Nucleus accumbens (tissue), 56 donors: ENCODE measurements at regions not wholly inside any gene's neighbourhood (a gene's known extent, or its start where the extent isn't known, plus 50 kb on each side); places are given as distances from the start of the nearest gene placed in this dataset.

ENCODE experiments used
- DNase-seq, 56 donors: peaks; one replicate each; lab custom pipeline; 2025; lab: John Stamatoyannopoulos, UW

DNA sequence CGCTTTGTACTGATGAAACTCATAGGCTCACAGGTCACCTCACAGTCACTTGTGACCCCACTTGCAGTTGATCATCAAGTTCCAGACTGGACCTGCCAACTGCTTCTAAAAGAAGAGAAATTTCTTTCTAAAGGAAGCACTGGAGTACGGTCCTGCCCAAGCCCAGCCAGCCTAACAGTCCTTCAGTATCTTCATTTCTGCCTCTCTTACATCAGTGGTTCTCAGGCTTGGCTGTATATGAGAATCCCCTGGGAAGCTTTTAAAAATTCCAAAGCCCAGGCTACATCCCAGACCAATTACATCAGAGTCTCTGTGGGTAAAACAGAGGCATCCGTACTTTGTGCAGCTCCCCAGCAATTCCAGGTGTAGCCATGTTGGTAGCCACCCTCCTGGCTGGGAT, 282.1 kb downstream of the NFIB start:
- no peak for DNase-seq

DNA sequence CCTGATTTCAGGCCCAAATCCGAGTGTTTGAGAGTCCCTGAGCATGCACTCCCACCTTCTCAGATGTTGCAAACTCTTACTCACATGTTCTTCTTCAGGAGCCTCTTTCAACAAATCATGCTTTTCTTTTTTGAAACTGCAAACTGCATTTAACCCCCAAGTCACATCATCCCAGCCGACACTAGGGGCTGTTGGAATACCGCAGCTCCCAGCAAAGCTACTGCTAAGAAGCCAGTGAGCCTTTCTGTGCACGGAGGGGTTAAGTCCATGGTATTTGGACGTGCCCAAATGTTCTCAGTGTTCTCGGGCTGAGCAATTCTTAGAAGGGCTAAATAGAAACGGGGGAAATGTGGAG, 282.9 kb downstream of the NFIB start:
- peak in 1 of 56 donors; percentile 1 for DNase-seq

DNA sequence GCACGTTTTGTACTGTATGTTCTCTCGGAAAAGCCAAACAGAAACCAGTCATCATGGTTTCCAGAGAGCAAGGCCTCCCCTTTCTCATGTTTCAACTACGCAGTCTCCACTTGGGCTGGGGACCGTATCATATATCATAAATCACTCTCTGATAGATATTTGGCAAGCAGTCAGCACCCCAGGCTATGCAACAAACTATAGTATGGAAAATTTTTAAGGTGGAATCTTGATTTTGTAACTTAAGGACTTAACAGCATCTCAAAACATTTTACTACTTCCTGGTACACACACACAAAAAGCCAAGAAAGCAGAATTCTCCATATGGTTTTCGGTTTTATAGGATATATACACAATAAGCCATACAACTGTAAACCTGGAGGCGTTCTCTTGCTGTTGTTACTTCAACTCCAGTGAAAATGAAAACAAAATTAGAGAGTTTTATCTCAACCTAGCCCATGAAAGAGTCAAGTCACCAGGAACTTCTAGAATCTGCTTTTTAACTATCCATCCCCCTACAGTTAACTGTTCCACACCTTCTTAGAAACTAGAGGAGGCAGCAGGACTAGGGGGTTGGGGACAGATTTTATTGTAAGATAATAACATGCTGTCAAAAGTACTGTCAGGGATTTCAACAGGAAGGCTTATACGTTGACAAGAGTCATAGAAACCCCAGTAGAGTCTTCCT, 283.4 kb downstream of the NFIB start:
- no peak for DNase-seq

DNA sequence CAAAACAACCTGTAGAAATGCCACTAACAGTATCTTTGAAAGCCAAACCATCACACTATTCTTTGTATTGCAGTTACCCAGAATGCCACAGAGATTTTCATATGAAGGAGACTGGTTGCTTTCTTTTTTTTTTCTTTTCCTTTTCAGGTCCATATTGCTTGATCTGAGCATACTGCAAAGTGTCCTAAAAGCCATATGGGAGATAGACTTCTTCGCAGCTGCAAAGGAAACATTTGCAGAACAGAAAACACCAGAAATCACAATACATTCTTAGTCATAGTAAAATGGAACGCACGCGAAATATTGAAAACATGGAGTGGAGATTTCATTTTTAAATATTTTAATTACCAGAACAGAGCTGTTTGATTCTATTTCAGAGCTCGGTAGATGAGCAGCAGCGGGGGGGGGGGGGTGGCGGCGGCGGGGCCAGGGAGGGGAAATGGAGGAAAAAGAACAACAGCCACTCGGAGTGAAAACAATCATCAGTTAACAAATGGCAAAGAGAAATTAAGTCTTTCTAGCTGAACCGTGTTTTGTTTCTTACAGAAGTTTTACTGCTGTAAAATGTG, 284.1 kb downstream of the NFIB start:
- DNase-seq, result no peak

DNA sequence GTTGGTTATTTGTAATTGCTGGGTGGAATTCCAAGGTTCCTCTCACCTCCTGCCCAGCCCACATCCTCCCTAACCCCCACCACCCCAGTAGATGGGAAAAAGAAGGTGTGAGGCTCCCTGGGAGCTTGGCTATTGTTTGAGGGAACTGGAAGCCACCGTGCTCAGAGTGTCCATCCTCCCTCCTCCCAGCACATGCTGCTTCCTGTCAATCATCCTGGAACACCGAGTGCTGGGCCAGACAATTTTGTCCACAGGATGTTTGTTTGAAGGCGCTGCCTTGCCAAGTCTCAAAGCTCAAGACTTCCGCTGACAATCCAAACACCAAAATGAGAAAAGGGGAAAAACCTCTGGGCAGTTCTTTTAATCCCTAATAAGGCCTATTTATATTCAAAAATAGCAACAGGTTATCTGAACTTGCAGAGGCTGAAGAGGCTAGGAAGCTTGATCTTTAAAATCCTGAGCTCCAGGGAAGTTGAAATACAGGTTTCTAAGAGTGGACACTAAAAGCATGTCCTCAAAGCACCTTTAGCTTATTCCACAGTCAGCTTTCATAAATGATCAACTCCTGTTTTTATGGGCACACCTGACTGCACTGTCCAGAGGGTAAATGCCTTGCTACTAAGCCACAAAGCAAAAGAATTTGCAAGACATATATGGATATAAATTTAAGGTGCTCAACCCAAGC, 286.7 kb downstream of the NFIB start:
- DNase-seq, result no peak

DNA sequence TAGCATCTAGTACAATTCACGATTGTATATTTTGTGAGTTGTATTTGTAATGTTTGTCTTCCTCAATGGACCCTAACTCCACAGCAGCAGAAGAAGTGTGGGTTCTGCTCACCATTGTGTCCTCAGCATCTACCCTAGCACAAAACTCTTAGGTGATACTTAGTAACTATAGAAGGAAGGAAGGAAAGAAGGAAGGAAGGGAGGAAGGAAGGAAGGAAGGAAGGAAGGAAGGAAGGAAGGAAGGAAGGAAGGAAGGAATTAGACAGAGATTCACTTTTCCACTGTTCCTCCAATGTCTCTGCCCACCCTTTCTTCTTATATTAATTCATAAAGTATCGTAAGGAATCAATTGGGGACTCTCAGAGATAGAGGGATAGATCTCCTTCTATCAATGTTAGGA, 288.2 kb downstream of the NFIB start:
- no peak for DNase-seq

DNA sequence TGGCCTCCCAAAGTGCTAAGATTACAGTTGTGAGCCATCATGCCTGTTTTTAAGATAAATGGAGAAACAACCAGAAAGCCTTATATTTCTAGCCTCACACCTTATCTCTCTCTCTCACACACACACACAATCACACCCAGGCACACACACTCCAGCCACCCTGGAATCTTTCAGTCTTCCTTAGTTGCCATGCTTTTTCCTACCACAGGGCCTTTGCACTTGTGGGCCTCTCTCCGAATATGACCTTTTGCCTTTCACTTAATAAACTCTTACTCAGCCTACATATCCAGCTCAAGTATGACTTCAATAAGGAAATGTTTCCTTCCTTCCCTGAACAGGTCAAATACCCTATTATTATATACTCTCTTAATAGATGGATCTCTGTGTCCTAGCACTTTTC, 290.7 kb downstream of the NFIB start:
- no peak for DNase-seq

DNA sequence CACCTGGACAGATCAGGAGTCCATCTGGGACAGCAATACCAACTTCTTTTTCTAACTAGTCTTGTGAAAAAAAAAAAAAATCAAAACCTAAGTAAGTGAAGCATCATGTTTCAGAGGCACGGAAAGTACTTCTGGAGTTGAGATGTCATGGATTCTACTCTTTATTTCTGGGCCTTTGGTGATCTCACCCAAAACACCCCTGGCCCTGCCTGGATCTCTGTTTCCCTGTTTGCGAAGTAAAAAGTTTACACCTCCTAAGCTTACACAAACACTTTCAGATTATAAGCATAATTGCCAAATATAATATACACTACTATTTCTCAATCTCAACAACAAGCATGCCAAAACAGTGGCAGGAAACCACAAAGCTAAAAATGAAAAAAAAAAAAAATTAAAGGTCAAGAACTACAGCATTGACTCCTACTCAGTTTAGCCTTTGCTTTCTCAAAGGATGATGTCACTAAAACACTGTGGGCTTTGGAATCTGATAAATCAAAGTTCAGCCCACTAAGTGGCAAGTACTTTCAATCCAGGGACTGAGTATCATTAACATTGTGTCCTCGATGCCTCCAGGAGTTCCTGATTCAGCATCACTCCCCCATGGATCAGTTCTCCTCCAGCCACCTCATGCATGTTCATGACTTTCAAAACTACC, 291.9 kb downstream of the NFIB start:
- DNase-seq, result no peak

DNA sequence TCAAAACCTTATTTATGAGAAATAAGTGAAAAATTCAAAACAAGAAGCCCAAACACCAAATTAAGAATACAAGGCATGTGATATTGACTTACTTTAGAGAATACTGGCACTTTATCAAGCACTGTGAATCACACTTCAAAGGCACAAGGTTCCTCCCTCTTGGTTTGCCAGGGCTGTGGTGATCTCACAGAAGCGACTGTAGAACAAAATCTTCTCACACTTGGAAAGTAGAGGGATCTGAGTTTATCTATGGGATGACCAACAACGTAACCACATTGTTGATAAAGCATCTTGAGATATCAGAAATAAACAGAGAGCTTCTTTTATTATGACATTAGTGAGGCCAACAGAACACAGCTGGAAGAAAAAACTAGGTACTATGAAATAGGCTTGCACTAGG, 295.9 kb downstream of the NFIB start:
- no peak for DNase-seq

DNA sequence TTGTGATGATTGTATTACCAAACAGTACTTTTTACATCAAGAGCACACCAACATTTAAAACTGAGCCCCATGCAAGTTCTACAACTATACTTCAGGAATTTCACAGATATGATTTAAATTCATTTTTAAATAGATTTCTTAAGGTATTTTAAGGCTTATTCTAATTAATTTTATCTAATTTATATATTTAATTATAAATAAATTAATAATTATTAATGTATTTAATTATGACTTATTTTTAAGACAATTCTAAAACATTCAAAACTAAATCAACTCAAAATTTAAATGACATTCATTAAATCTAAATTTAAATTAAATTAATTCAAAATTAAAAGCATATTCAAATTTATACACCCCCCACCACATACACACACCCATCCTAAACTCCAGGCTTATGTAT, 299.2 kb downstream of the NFIB start:
- no peak for DNase-seq

DNA sequence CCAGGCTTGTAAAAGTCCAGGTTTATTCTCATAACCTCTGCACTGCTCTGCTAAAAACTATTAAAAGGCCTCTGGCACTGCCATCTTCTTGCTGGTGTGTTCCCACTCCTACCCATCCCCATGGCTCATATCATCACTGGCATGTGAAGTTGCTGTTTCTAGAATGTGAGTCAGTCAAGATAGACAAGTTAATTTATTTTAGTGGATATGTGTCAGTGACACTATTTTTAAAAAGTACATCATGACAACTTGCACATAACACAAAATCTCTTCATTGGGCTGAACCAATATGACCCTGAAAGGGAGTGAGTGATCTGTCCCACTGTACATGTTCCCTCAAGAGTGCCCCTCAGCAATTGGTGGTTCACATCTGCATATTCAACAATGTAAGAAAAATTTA, 299.7 kb downstream of the NFIB start:
- DNase-seq, result peak in 9 of 56 donors; percentile 1 to 48 (median 13)

DNA sequence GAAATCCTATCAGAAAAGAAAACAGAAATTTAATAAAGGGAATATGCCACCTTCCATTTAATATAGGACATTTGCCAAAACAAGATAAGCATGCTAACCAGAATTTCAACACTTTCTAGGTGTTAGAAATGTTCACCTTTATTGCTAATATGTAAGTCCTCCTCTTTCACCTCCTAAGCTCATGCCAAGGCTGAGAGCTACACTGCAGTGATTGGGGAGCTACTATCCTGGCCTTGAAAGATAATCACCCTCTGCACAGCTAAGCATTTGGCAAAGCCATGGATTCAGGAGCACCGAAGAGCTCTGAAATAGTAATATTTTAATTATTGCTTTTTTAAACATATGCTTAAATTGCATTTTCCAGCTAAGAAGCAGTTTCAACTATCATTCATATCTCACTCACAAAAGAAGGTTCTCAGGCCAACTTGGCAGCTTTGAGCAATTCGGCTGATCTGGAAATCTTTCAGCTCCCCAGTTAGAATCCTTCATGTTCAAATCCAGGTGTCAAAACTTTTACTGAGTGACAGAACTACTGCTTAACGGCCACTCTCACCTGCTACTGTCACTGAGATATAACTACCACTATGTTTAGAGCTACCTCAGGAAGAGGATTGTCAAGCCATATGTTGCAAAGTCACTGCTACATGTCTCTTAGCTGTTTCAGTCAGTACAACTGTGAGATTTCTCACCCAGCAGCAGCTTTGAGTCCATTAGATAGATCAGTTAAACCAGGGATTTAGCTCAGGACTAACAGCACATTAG, 302.0 kb downstream of the NFIB start:
- DNase-seq, result no peak

DNA sequence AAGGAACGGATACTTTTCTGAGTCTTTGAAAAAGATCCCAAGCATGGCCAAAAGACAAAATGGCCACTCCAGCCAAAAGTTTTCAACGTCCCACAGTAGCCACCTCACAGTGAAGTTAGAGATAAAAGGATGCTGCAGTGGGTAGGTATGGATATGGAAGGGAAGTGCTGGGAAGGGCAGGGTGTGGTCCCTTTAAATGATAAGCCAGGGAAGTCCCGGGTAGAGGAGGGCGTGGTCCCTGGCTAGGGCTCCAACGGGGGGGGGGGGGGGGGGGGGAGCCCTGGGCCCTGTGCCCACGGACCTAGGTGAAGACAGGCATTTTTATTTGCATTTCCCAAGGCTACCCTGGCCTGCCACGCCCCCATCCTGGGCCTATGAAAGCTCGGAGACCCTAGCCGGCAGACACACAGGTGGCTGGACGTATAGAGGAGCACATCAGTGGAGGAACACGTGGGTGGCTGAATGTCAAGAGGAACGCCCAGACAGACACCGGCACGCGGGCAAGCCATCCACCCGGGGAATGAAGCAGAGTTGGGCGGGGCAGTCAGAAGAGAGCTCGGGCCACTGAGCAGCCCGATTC, 306.7 kb downstream of the NFIB start:
- DNase-seq, result no peak

DNA sequence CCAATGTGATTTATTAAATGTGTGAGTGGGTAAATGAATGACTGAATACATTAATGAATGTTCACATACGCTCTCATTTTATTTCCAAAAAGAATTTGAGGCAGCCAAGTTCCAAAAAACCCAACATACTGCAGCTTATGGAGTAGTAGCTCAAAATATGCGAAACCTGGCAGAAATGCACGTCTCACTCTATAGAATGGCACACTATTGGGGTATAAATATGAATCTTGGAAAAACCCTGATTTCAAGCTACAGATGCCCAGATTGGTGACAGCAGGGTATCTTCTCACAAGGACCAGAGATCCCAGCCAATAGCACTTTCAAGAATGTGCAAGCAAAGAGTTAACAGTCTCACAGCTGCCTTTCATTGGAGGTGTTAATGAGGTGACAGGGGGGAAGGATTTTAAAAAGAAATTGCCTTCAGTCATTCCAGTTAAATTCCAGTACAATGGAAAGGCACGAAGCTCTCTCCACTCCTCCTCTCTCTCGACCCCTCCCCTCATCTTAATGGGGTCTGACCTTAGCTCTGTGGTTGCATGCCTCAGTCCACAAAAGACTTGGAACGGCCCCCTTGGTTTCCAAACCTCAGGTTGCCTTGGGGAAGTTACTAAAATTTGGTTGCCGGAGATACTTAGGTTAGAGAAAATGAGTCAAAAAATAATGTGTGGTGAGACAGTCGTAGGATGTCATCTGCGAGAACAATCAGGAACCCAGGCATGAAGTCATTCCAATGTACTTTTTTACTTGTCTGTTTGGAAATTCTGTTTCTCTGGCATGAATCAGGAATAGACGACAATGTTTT, 307.4 kb downstream of the NFIB start:
- peak in 3 of 56 donors; percentile 3 to 19 (median 5) for DNase-seq

DNA sequence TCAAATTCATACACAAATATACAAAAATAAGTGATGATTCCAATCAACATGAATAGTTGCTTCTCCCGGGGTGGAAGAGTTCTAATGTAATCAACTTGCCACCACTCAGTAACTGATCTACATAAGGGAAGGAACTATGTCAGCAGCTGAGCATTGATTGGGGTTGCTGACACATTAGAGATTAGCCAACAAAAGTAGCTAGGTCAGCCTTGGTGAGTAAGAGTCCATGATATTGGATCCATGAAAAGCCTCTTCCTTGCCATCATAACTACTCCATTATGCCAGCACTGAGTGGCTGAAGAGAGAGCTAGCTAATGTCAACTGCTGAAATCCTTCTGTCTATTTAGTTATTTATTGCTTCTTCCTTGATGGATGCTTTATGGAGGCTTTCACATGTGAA, 309.8 kb downstream of the NFIB start:
- no peak for DNase-seq

DNA sequence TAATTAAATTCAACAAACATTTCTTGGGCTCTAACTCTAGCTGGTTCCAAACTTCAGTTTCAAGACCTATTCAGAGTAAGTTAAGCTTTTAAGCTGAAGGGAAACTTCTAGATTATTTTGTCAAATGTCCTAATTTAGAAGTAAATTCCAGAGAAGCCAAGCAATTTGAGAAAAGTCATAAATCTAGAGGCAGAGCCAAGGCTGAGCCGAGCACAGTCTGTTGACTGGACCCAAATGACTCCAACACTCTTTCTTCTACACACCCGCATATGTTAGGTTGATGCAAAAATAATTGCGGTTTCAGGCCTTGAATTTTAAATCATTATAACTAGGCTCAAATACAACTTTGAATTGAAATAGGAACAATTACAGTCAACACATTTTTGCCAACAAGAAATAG, 319.7 kb downstream of the NFIB start:
- DNase-seq, result no peak

DNA sequence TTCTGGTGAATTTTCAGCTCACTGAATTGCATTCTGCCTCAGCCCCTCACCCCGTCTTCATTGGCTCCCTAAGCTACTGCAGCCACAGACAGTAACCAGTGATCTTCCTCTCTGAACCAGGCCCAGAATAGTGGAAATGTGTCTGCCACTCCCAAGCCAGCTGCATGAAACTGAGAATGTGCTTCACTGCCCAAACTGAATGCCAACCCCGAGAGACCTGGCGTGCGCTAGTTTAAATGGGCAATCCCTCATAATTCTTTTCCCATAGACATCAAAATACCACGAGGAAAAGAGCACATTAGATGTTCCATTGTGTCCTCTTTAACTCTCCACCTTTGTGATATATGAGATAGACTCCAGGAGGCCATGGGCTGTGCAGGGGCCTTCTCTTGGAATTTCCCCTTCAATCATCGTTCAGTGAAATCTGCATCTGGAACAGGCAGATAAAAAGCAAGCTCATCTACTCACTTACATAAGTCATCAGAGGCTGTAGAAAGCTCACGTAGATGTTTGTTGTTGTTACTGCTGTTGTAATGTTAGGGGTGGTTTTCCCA, 320.2 kb downstream of the NFIB start:
- no peak for DNase-seq

DNA sequence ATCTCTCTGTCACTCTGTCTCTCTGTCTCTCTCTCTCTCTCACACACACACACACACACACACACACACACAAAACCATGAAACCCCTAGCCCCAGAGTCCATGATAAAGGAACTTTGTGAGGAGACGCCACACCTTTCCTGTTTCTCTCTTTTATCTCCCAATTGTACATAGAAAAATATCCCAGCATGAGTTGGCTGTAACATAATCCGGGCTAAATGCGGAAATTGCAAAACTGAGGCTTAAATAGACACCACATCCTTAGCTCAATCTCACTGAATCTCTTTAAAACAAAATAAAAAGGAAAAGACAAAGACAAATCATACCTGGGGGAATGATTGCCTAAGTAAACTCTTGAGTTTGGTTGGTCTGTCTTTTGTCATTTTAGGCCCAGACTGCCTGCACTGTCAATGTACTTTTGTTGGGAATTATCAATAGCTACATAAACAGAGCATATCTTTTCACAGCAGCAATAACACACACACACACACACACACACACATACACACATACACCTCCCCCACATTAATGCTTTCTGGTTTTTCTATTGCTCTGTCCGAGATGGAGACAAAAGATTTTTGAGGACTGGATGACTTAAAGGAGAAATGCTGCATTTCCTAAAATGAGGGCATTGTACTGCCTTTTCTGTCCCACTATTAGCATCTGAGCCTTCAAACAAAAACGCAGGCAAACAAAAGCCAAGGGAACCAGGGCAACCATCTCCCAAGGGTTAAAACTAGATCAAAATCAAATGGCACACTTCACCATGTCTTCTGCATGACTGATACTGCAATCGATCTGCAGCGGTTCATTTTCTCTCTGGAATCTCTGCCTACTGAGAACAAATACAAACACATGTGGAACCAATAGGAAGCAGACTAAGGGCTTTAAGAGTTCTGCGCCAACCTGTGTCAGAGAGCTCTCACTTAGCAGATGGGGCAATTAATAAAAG, 321.5 kb downstream of the NFIB start:
- DNase-seq, result no peak
